T-cell (primary cell): ENCODE measurements at regions not wholly inside any gene's neighbourhood (a gene's known extent, or its start where the extent isn't known, plus 50 kb on each side); places are given as distances from the start of the nearest gene placed in this dataset.
"Not testable (repeated sequence)": the region's sequence is repeated elsewhere in the genome, so short reads cannot be mapped to it uniquely, and the experiment has no call there.

Experiments
- ATAC-seq, 4 experiments: fragments of 200-7000 bp in 3 of 4; fragments of 150-1000 bp in 1 of 4; cut with Tn5 transposase; replicated peaks in 1 of 4; 1 replicate in 3 of 4; 2 replicates in 1 of 4; pipeline ENCODE4 v1.10.0; 2021; ENCODE audit warnings: moderate library complexity in 3 of 4, mild to moderate bottlenecking in 2 of 4, moderate number of reproducible peaks in 1 of 4
- CTCF ChIA-PET, 2 donors: fragments of 300-600 bp; sonication (Branson Sonifier 250); formaldehyde crosslinking; loops; one replicate each; lab custom pipeline; 2022; ENCODE audit warnings: antibody characterized with exemption in 2 of 2; lab: Charles Lee
- POLR2A ChIA-PET, 2 donors: fragments of 300-600 bp; sonication (Branson Sonifier 250); formaldehyde crosslinking; loops; one replicate each; lab custom pipeline; 2022; ENCODE audit warnings: antibody characterized with exemption in 2 of 2; lab: Charles Lee
- DNase-seq, 35 experiments: peaks; one replicate each; pipeline versions ENCODE4 v3.0.0 to v3.0.0-alpha.2; 2013 to 2023
- H3K27ac ChIP-seq: one replicate; pipeline ENCODE4 v1.5.1; 2013; ENCODE audit warnings: low read length
- H3K27me3 ChIP-seq, 2 experiments: replicated peaks in 1 of 2; 1 replicate in 1 of 2; 2 replicates in 1 of 2; pipeline versions ENCODE4 v1.6.1 to v1.7.0; 2013; ENCODE audit warnings: low read length in 1 of 2, mixed read lengths in 1 of 2; ENCODE audit not compliant: control insufficient read depth in 2 of 2, insufficient read depth in 2 of 2; ENCODE audit errors: extremely low read depth in 1 of 2
- H3K36me3 ChIP-seq, 2 donors: 1 replicate in 1 of 2; 2 replicates in 1 of 2; pipeline versions ENCODE4 v1.6.1 to v1.7.0; 2013; ENCODE audit warnings: low read length in 1 of 2; ENCODE audit not compliant: control insufficient read depth in 2 of 2, insufficient read depth in 1 of 2; ENCODE audit errors: extremely low read depth in 1 of 2
- H3K4me1 ChIP-seq, 2 experiments: 1 replicate in 1 of 2; 2 replicates in 1 of 2; pipeline versions ENCODE4 v1.6.1 to v1.7.0; 2013; ENCODE audit warnings: low read length in 2 of 2, mixed read lengths in 1 of 2; ENCODE audit not compliant: insufficient read depth in 2 of 2, control insufficient read depth in 1 of 2; ENCODE audit errors: extremely low read depth in 1 of 2
- H3K4me3 ChIP-seq, 2 donors: 1 replicate in 1 of 2; 2 replicates in 1 of 2; pipeline versions ENCODE4 v1.5.1 to v1.7.0; 2013; ENCODE audit warnings: mild to moderate bottlenecking in 2 of 2, low read length in 1 of 2, moderate library complexity in 1 of 2; ENCODE audit not compliant: control insufficient read depth in 1 of 2; ENCODE audit errors: extremely low read depth in 1 of 2
- H3K9me3 ChIP-seq: 2 replicates; pipeline ENCODE4 v1.7.0; 2013
- H3K27ac Mint-ChIP-seq, 2 donors: one replicate each; pipeline ENCODE4 v1.8.0; 2020 to 2021; ENCODE audit warnings: mild to moderate bottlenecking in 2 of 2, mixed read lengths in 2 of 2
- H3K27me3 Mint-ChIP-seq, 2 donors: one replicate each; pipeline ENCODE4 v1.8.0; 2021 to 2022; ENCODE audit warnings: mixed read lengths in 2 of 2
- H3K36me3 Mint-ChIP-seq: one replicate; pipeline ENCODE4 v1.8.0; 2021; ENCODE audit warnings: mixed read lengths
- H3K4me1 Mint-ChIP-seq, 3 donors: one replicate each; pipeline ENCODE4 v1.8.0; 2020 to 2022; ENCODE audit warnings: mixed read lengths in 3 of 3, mild to moderate bottlenecking in 1 of 3
- H3K4me3 Mint-ChIP-seq, 3 donors: one replicate each; pipeline ENCODE4 v1.8.0; 2020 to 2022; ENCODE audit warnings: mild to moderate bottlenecking in 3 of 3, mixed read lengths in 3 of 3, moderate library complexity in 3 of 3
- H3K9me3 Mint-ChIP-seq, 3 donors: one replicate each; pipeline ENCODE4 v1.8.0; 2020 to 2022; ENCODE audit warnings: mixed read lengths in 3 of 3
- WGBS: methylation state at CpG from one replicate; pipeline ENCODE4 v1.1.5; 2013; ENCODE audit warnings: missing lambda C conversion rate; ENCODE audit not compliant: insufficient coverage; 5-methylcytosine and 5-hydroxymethylcytosine counted together

DNA sequence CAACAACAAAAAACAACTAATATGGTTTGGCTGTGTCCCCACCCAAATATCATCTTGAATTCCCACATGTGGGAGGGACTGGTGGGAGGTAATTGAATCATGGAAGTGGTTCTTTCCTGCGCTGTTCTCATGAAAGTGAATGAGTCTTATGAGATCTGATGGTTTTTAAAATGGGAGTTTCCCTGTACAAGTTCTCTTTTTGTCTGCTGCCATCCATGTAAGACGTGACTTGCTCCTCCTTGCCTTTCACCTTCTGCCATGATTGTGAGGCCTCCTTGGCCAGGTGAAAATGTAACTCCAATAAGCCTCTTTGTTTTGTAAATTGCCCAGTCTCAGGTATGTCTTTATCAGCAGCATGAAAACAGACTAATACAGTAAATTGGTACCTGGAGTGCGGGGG is 183.5 kb upstream of the BANK1 start:
- not testable (repeated sequence) for H3K4me1 Mint-ChIP-seq

GRCh38 chr4:101604976-101605375 is 185.6 kb upstream of the BANK1 start:
- ChIA-PET POLR2A (no interaction called here), CTCF (no interaction called here)
- Histone ChIP-seq H3K4me1 (no peaks in the 10 kb centered on the region), H3K27me3 (no peaks in the 10 kb centered on the region), H3K36me3 (no peaks in the 10 kb centered on the region), H3K4me3 (no peak overlapping the region), H3K27ac (no peak overlapping the region), H3K9me3 (no peaks in the 10 kb centered on the region)
- Mint-ChIP-seq H3K36me3 (no peaks in the 10 kb centered on the region), H3K4me3 (no peak overlapping the region), H3K27me3 (no peaks in the 10 kb centered on the region), H3K4me1 (no peaks in the 10 kb centered on the region), H3K9me3 (peaks cover 0 to 7% (median 6%) of the 10 kb centered on the region in 3 donors), H3K27ac (no peak overlapping the region)
- no CpG with 5 or more reads among the region's 1 CpG for WGBS
- DNase-seq (no peak), ATAC-seq (no peak)

More for the DNA sequence above, 183.5 kb upstream of the BANK1 start:
- H3K36me3 Mint-ChIP-seq, H3K4me3 Mint-ChIP-seq, H3K36me3 ChIP-seq, H3K4me1 ChIP-seq, H3K27me3 Mint-ChIP-seq, H3K9me3 ChIP-seq, H3K27ac Mint-ChIP-seq, H3K4me3 ChIP-seq, H3K27me3 ChIP-seq, ATAC-seq, POLR2A ChIA-PET, H3K9me3 Mint-ChIP-seq, DNase-seq, H3K27ac ChIP-seq, CTCF ChIA-PET: not testable (repeated sequence)
- 86% methylated on average over 2 of the region's 3 CpGs for WGBS

DNA sequence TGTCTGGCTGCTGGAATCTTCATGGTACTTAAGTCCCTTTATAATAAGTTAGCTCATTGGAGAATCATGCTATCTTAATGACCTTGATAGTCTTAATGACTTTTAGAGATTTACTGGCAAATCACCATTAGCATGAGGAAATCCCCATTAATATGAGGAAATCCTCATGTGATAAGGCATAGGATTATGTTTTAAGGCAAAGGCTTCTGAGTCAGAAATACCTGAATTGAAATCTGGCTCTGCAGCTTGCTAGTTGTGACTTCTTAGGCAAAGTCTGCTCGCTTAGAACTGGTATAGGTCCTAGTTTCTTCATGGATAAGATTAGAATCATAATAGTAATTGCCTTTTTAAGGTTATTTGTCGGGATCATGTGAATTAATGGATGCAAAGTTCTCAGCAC is 190.2 kb upstream of the BANK1 start:
- H3K4me3 Mint-ChIP-seq: no peak overlapping the region
- Histone ChIP-seq H3K4me1 (no peaks in the 10 kb centered on the region), H3K36me3 (no peaks in the 10 kb centered on the region), H3K4me3 (no peak overlapping the region), H3K27ac (no peak overlapping the region), H3K9me3 (no peaks in the 10 kb centered on the region), H3K27me3 (no peaks in the 10 kb centered on the region)
- peaks cover 0 to 2% (median 0%) of the 10 kb centered on the region in 3 donors for H3K4me1 Mint-ChIP-seq
- H3K9me3 Mint-ChIP-seq: no peaks in the 10 kb centered on the region
- ChIA-PET CTCF (interaction anchor here (0.6 to 0.9 kb wide), 2 partner anchors 59 to 415 kb away, joined by 3 read pairs; no protein-coding TSS in a partner anchor), POLR2A (interaction anchor here in 1 of 2 donors (0.7 kb wide), 1 partner anchor 23 kb away, joined by 4 read pairs; no protein-coding TSS in a partner anchor)
- H3K36me3 Mint-ChIP-seq: no peaks in the 10 kb centered on the region
- no peak overlapping the region for H3K27ac Mint-ChIP-seq
- DNase-seq (no peak), ATAC-seq (no peak)
- peaks cover 0 to 4% of the 10 kb centered on the region in 2 donors for H3K27me3 Mint-ChIP-seq
- WGBS: 51% methylated on average over 2 of the region's 2 CpGs

DNA sequence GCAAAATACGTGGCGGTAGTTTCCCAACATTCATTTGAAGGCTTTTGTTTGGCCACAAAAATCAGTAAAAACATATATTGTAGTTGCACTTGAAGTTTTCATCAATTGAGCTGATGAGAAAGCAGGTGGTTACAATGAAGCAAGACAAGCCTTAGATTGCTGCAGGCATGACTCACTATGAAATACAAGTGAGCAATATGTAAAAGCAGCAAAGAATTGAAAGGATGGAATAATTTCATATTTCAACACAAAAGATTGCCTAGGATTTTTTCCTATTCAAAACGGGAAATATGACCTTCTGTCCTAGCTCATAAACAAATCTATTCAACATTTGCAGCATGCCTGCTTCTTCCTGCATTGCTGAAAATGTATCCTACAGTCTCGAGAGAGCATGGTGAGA is 190.9 kb upstream of the BANK1 start:
- ChIA-PET POLR2A (interaction anchor here in 1 of 2 donors (0.6 to 0.7 kb wide), 2 partner anchors 13 to 347 kb away, joined by 4 to 6 read pairs; no protein-coding TSS in a partner anchor), CTCF (interaction anchor here in 1 of 2 donors (0.9 kb wide), 1 partner anchor 415 kb away, joined by 3 read pairs; no protein-coding TSS in a partner anchor)
- Histone ChIP-seq H3K4me3 (no peak overlapping the region), H3K27me3 (no peaks in the 10 kb centered on the region), H3K36me3 (no peaks in the 10 kb centered on the region), H3K27ac (no peak overlapping the region), H3K4me1 (no peaks in the 10 kb centered on the region), H3K9me3 (no peaks in the 10 kb centered on the region)
- ATAC-seq: no peak
- 84% methylated on average over 2 of the region's 4 CpGs for WGBS
- Mint-ChIP-seq H3K27me3 (peaks cover 0 to 4% of the 10 kb centered on the region in 2 donors), H3K36me3 (no peaks in the 10 kb centered on the region), H3K4me1 (peaks cover 0 to 2% (median 0%) of the 10 kb centered on the region in 3 donors), H3K9me3 (no peaks in the 10 kb centered on the region), H3K4me3 (no peak overlapping the region), H3K27ac (no peak overlapping the region)
- DNase-seq: no peak

- Histone ChIP-seq H3K9me3 (no peaks in the 10 kb centered on the region), H3K4me3 (no peak overlapping the region), H3K36me3 (no peaks in the 10 kb centered on the region), H3K4me1 (no peaks in the 10 kb centered on the region), H3K27ac (no peak overlapping the region), H3K27me3 (no peaks in the 10 kb centered on the region)
- Mint-ChIP-seq H3K4me3 (no peak overlapping the region), H3K27ac (no peak overlapping the region), H3K27me3 (peaks cover 0 to 4% of the 10 kb centered on the region in 2 donors), H3K36me3 (no peaks in the 10 kb centered on the region), H3K9me3 (no peaks in the 10 kb centered on the region), H3K4me1 (peaks cover 0 to 2% (median 0%) of the 10 kb centered on the region in 3 donors)
- peak in 1 of 4 experiments; percentile 23 for ATAC-seq
- WGBS: no CpG with 5 or more reads among the region's 2 CpGs
- DNase-seq: peak in 23 of 35 experiments; percentile 2 to 64 (median 15)
- ChIA-PET POLR2A (no interaction called here), CTCF (interaction anchor here (0.6 to 2.4 kb wide), 8 partner anchors 70 to 1599 kb away, joined by 3 to 14 read pairs (median 4); no protein-coding TSS in a partner anchor)
These were observed 193.6 kb upstream of the BANK1 start for GRCh38 chr4:101596781-101597552.

GRCh38 chr4:101594588-101594987 is 195.9 kb upstream of the BANK1 start:
- Histone ChIP-seq H3K9me3 (no peaks in the 10 kb centered on the region), H3K4me1 (no peaks in the 10 kb centered on the region), H3K36me3 (no peaks in the 10 kb centered on the region), H3K27me3 (no peaks in the 10 kb centered on the region), H3K4me3 (no peak overlapping the region), H3K27ac (no peak overlapping the region)
- peaks cover 0 to 4% of the 10 kb centered on the region in 2 donors for H3K27me3 Mint-ChIP-seq
- H3K9me3 Mint-ChIP-seq: no peaks in the 10 kb centered on the region
- ATAC-seq (no peak), DNase-seq (no peak)
- H3K27ac Mint-ChIP-seq: no peak overlapping the region
- H3K36me3 Mint-ChIP-seq: no peaks in the 10 kb centered on the region
- WGBS: no CpG with 5 or more reads among the region's 11 CpGs
- ChIA-PET CTCF (interaction anchor here (0.6 to 1.2 kb wide), 6 partner anchors 30 to 425 kb away, joined by 3 to 7 read pairs (median 5); no protein-coding TSS in a partner anchor), POLR2A (interaction anchor here in 1 of 2 donors (0.6 kb wide), 1 partner anchor 60 kb away, joined by 9 read pairs; no protein-coding TSS in a partner anchor)
- no peak overlapping the region for H3K4me3 Mint-ChIP-seq
- H3K4me1 Mint-ChIP-seq: peaks cover 0 to 2% (median 0%) of the 10 kb centered on the region in 3 donors
